ENCODE measurements at regions not wholly inside any gene's neighbourhood (a gene's known extent, or its start where the extent isn't known, plus 50 kb on each side); places are given as distances from the start of the nearest gene placed in this dataset.

GRCh38 chr7:52413051-52413450, 622.4 kb upstream of the POM121L12 start:
- DNase-seq: no peak
- H2AFZ ChIP-seq: no peak overlapping the region; the same call in 1 of the 2 replicates
- H3K4me1 ChIP-seq (replicated peaks; ENCODE audit: insufficient read depth): no peaks in the 10 kb centered on the region
- H4K20me1 ChIP-seq (ENCODE audit: insufficient read depth): no peaks in the 10 kb centered on the region
- no TSS peak for BruUV-seq (replicated peaks)
- no peaks in the 10 kb centered on the region for H3K36me3 ChIP-seq (ENCODE audit: low read depth)
- no peaks in the 10 kb centered on the region for H3K27me3 ChIP-seq (ENCODE audit: insufficient read depth, low read depth)
- TF ChIP-seq CTCF (conservative IDR thresholded peaks at IDR 0.05) (no peak), EZH2 (IDR thresholded peaks at IDR 0.05; ENCODE audit: low read depth) (no peak)
- CTCF ChIA-PET: no interaction called here
- no peaks in the 10 kb centered on the region for H3K9me2 ChIP-seq (ENCODE audit: insufficient read depth)
- POLR2A ChIA-PET (ENCODE audit: unreplicated experiment): no interaction called here
- no peaks in the 10 kb centered on the region for H3K79me2 ChIP-seq (ENCODE audit: low read depth)
- no peak overlapping the region for H3K27ac ChIP-seq
- intact Hi-C loops (cut with micrococcal nuclease; ENCODE audit: unreplicated experiment): no loop called here
- no peaks in the 10 kb centered on the region for H3F3A ChIP-seq (ENCODE audit: insufficient read depth, low read depth)
- no peak overlapping the region for H3K4me3 ChIP-seq
- no peaks in the 10 kb centered on the region for H3K9me3 ChIP-seq (ENCODE audit: insufficient read depth, low read depth)
- no peak overlapping the region for H3K4me2 ChIP-seq

DNA sequence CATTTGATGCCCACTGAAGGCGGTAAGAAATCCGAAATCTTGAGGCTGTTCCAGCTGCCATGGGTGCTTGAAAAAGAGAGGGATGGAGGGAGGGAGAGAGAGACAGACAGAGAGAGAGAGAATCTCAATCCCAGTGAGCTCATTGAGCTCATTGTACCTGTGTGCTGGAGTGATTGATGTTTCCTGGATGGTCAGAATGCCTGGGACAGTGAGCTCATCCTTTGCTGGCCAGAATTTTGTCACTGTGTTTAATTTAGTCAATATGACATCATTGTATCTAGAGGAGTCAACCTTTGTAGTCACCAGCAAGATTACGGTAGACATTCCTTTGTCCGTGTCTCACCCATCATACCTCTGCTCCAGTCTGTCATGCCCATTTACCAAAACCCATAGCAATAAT, 625.4 kb upstream of the POM121L12 start:
- no peaks in the 10 kb centered on the region for H3K4me1 ChIP-seq (replicated peaks; ENCODE audit: insufficient read depth)
- no peaks in the 10 kb centered on the region for H3K9me3 ChIP-seq (ENCODE audit: insufficient read depth, low read depth)
- intact Hi-C loops (cut with micrococcal nuclease; ENCODE audit: unreplicated experiment): no loop called here
- no peaks in the 10 kb centered on the region for H3K27me3 ChIP-seq (ENCODE audit: insufficient read depth, low read depth)
- no TSS peak for BruUV-seq (replicated peaks)
- no peaks in the 10 kb centered on the region for H4K20me1 ChIP-seq (ENCODE audit: insufficient read depth)
- H3K36me3 ChIP-seq (ENCODE audit: low read depth): no peaks in the 10 kb centered on the region
- H3K4me2 ChIP-seq: no peak overlapping the region
- no peaks in the 10 kb centered on the region for H3K9me2 ChIP-seq (ENCODE audit: insufficient read depth)
- ChIA-PET CTCF (no interaction called here), POLR2A (ENCODE audit: unreplicated experiment) (no interaction called here)
- no peak overlapping the region for H3K4me3 ChIP-seq
- TF ChIP-seq CTCF (conservative IDR thresholded peaks at IDR 0.05) (no peak), EZH2 (IDR thresholded peaks at IDR 0.05; ENCODE audit: low read depth) (no peak)
- no peaks in the 10 kb centered on the region for H3F3A ChIP-seq (ENCODE audit: insufficient read depth, low read depth)
- H2AFZ ChIP-seq: no peak overlapping the region
- DNase-seq: no peak
- no peaks in the 10 kb centered on the region for H3K79me2 ChIP-seq (ENCODE audit: low read depth)
- no peak overlapping the region for H3K27ac ChIP-seq

GRCh38 chr7:52406808-52407207, 628.6 kb upstream of the POM121L12 start:
- ChIA-PET CTCF (no interaction called here), POLR2A (ENCODE audit: unreplicated experiment) (no interaction called here)
- Histone ChIP-seq H3K9me2 (ENCODE audit: insufficient read depth) (no peaks in the 10 kb centered on the region), H2AFZ (no peak overlapping the region), H3K9me3 (ENCODE audit: insufficient read depth, low read depth) (0 out of 2 replicates have a peak, but pooled peaks cover 3% of the 10 kb centered on the region), H3K27me3 (ENCODE audit: insufficient read depth, low read depth) (no peaks in the 10 kb centered on the region), H3K4me2 (no peak overlapping the region), H3K4me3 (no peak overlapping the region), H3F3A (ENCODE audit: insufficient read depth, low read depth) (no peaks in the 10 kb centered on the region), H3K4me1 (replicated peaks; ENCODE audit: insufficient read depth) (no peaks in the 10 kb centered on the region), H4K20me1 (ENCODE audit: insufficient read depth) (no peaks in the 10 kb centered on the region), H3K27ac (no peak overlapping the region), H3K36me3 (ENCODE audit: low read depth) (no peaks in the 10 kb centered on the region), H3K79me2 (ENCODE audit: low read depth) (no peaks in the 10 kb centered on the region)
- BruUV-seq (replicated peaks): no TSS peak
- TF ChIP-seq CTCF (conservative IDR thresholded peaks at IDR 0.05): no peak
- TF ChIP-seq EZH2 (IDR thresholded peaks at IDR 0.05; ENCODE audit: low read depth): no peak
- intact Hi-C loops (cut with micrococcal nuclease; ENCODE audit: unreplicated experiment): no loop called here
- DNase-seq: no peak
